ENCODE measurements at regions not wholly inside any gene's neighbourhood (a gene's known extent, or its start where the extent isn't known, plus 50 kb on each side); places are given as distances from the start of the nearest gene placed in this dataset.

DNA sequence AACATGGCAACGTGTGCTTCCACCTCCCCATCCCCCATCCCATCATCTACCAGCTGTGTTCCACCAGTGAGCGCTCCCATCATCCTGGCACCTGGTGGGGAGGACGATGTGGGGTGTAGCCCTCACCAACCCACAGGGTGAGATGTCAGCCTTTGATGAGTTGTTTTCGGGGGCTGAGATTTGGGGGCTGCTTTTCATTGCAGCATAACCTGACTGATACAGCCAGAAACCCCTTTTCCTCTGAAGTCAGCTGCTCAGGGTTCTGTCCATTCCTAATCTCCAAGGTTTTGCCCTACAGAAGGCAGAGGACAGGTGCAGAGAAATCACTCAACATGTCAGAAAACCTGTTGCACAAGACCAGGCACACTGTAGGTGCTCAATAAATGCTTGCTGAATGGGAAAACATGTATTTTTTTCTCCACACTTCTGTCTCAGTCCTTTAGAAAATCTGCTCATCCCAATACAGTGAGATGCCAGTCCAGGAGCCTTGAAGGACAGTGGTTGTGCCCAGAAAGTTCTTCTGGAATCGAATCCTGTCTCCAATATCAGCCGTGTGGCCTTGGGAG lies 239.8 kb downstream of the RBM19 start:
- H3K4me1 Mint-ChIP-seq (ENCODE audit: low read depth): peaks cover 2% of the 10 kb centered on the region
- H3K4me3 Mint-ChIP-seq (ENCODE audit: low read depth): no peak overlapping the region
- TF ChIP-seq, protein P1, sequence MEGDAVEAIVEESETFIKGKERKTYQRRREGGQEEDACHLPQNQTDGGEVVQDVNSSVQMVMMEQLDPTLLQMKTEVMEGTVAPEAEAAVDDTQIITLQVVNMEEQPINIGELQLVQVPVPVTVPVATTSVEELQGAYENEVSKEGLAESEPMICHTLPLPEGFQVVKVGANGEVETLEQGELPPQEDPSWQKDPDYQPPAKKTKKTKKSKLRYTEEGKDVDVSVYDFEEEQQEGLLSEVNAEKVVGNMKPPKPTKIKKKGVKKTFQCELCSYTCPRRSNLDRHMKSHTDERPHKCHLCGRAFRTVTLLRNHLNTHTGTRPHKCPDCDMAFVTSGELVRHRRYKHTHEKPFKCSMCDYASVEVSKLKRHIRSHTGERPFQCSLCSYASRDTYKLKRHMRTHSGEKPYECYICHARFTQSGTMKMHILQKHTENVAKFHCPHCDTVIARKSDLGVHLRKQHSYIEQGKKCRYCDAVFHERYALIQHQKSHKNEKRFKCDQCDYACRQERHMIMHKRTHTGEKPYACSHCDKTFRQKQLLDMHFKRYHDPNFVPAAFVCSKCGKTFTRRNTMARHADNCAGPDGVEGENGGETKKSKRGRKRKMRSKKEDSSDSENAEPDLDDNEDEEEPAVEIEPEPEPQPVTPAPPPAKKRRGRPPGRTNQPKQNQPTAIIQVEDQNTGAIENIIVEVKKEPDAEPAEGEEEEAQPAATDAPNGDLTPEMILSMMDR (IDR thresholded peaks at IDR 0.05; ENCODE audit: unreplicated experiment): no peak
- H3K36me3 Mint-ChIP-seq (ENCODE audit: insufficient read depth): no peaks in the 10 kb centered on the region
- H3K27ac Mint-ChIP-seq: no peak overlapping the region
- no peak for DNase-seq (ENCODE audit: low spot score, unreplicated experiment)
- H3K9me3 Mint-ChIP-seq (ENCODE audit: low read depth): no peaks in the 10 kb centered on the region
- peaks cover 45% of the 10 kb centered on the region for H3K27me3 Mint-ChIP-seq

- H3K27me3 Mint-ChIP-seq: peaks cover 38% of the 10 kb centered on the region
- H3K4me1 Mint-ChIP-seq (ENCODE audit: low read depth): peaks cover 6% of the 10 kb centered on the region
- TF ChIP-seq, protein P1 (IDR thresholded peaks at IDR 0.05; ENCODE audit: unreplicated experiment): no peak
- H3K27ac Mint-ChIP-seq: no peak overlapping the region
- no peak overlapping the region for H3K4me3 Mint-ChIP-seq (ENCODE audit: low read depth)
- no peak for DNase-seq (ENCODE audit: low spot score, unreplicated experiment)
- H3K36me3 Mint-ChIP-seq (ENCODE audit: insufficient read depth): no peaks in the 10 kb centered on the region
- no peaks in the 10 kb centered on the region for H3K9me3 Mint-ChIP-seq (ENCODE audit: low read depth)
Observed at GRCh38 chr12:113725557-113725876, 240.6 kb downstream of the RBM19 start.

- H3K27ac Mint-ChIP-seq: no peak overlapping the region
- H3K27me3 Mint-ChIP-seq: peaks cover 33% of the 10 kb centered on the region
- H3K4me3 Mint-ChIP-seq (ENCODE audit: low read depth): no peak overlapping the region
- no peaks in the 10 kb centered on the region for H3K9me3 Mint-ChIP-seq (ENCODE audit: low read depth)
- no peaks in the 10 kb centered on the region for H3K36me3 Mint-ChIP-seq (ENCODE audit: insufficient read depth)
- TF ChIP-seq, protein P1 (IDR thresholded peaks at IDR 0.05; ENCODE audit: unreplicated experiment): no peak
- DNase-seq (ENCODE audit: low spot score, unreplicated experiment): no peak
- H3K4me1 Mint-ChIP-seq (ENCODE audit: low read depth): peaks cover 9% of the 10 kb centered on the region
Observed at GRCh38 chr12:113724794-113725556, 241.2 kb downstream of the RBM19 start.

GRCh38 chr12:113723631-113724030 lies 242.5 kb downstream of the RBM19 start:
- H3K9me3 Mint-ChIP-seq (ENCODE audit: low read depth): no peaks in the 10 kb centered on the region
- peaks cover 25% of the 10 kb centered on the region for H3K27me3 Mint-ChIP-seq
- no peak overlapping the region for H3K4me3 Mint-ChIP-seq (ENCODE audit: low read depth)
- DNase-seq (ENCODE audit: low spot score, unreplicated experiment): no peak
- H3K27ac Mint-ChIP-seq: no peak overlapping the region
- peaks cover 9% of the 10 kb centered on the region for H3K4me1 Mint-ChIP-seq (ENCODE audit: low read depth)
- TF ChIP-seq, protein P1 (IDR thresholded peaks at IDR 0.05; ENCODE audit: unreplicated experiment): no peak
- no peaks in the 10 kb centered on the region for H3K36me3 Mint-ChIP-seq (ENCODE audit: insufficient read depth)

DNA sequence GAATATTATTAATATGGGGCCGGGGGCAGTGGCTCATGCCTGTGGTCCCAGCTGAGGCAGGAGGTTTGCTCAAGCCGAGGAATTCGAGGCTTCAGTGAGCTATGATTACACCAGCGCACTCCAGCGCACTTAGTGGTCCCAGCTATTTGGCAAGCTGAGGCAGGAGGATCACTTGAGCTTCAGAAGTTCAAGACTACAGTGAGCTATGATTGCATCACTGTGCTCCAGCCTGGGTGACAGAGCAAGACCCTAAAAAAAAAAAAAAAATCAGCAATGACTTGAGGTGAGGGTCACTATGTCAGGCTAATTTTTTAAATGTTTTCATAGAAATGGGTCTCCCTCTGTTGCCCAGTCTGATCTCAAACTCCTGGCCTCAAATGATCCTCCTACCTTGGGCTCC lies 243.4 kb downstream of the RBM19 start:
- Mint-ChIP-seq H3K9me3 (ENCODE audit: low read depth) (no peaks in the 10 kb centered on the region), H3K27me3 (peaks cover 21% of the 10 kb centered on the region), H3K4me3 (ENCODE audit: low read depth) (no peak overlapping the region), H3K4me1 (ENCODE audit: low read depth) (peaks cover 10% of the 10 kb centered on the region), H3K36me3 (ENCODE audit: insufficient read depth) (no peaks in the 10 kb centered on the region), H3K27ac (no peak overlapping the region)
- TF ChIP-seq, protein P1 (IDR thresholded peaks at IDR 0.05; ENCODE audit: unreplicated experiment): no peak
- DNase-seq (ENCODE audit: low spot score, unreplicated experiment): no peak
